AG08396 (cell line): ENCODE measurements at regions not wholly inside any gene's neighbourhood (a gene's known extent, or its start where the extent isn't known, plus 50 kb on each side); places are given as distances from the start of the nearest gene placed in this dataset.
A peak's percentile ranks its signal among the peaks of the same experiment; 100 is the strongest.

Experiments
- DNase-seq: peaks from one replicate; pipeline ENCODE4 v3.0.0; 2012; ENCODE audit warnings: low spot score, mixed read lengths

- DNase-seq, result no peak
These were observed 60.8 kb upstream of the GALNT15 start for GRCh38 chr3:16113704-16114103.

- no peak for DNase-seq
These were observed 60.1 kb upstream of the GALNT15 start for GRCh38 chr3:16114429-16114828.

GRCh38 chr3:16114930-16115329, 59.5 kb upstream of the GALNT15 start:
- DNase-seq, result no peak

- DNase-seq, result no peak
These were observed 56.1 kb upstream of the GALNT15 start for GRCh38 chr3:16118396-16118795.

GRCh38 chr3:16119887-16120286, 54.6 kb upstream of the GALNT15 start:
- DNase-seq, result no peak

GRCh38 chr3:16121391-16121790, 53.1 kb upstream of the GALNT15 start:
- DNase-seq, result no peak

- DNase-seq, result no peak
These were observed 52.3 kb upstream of the GALNT15 start for GRCh38 chr3:16122155-16122554.

GRCh38 chr3:16122661-16123060, 51.8 kb upstream of the GALNT15 start:
- DNase-seq, result no peak

GRCh38 chr3:16124636-16125035, 49.8 kb upstream of the GALNT15 start:
- peak; percentile 71 for DNase-seq
